HG03439 (cell line): ENCODE measurements at regions not wholly inside any gene's neighbourhood (a gene's known extent, or its start where the extent isn't known, plus 50 kb on each side); places are given as distances from the start of the nearest gene placed in this dataset.
"Not testable (repeated sequence)": the region's sequence is repeated elsewhere in the genome, so short reads cannot be mapped to it uniquely, and the experiment has no call there.

Source experiments
- ATAC-seq: cut with Tn5 transposase; IDR thresholded peaks from one replicate; pipeline ENCODE4 v1.9.1; 2021; ENCODE audit warnings: mild to moderate bottlenecking, moderate library complexity; ENCODE audit not compliant: unreplicated experiment

DNA sequence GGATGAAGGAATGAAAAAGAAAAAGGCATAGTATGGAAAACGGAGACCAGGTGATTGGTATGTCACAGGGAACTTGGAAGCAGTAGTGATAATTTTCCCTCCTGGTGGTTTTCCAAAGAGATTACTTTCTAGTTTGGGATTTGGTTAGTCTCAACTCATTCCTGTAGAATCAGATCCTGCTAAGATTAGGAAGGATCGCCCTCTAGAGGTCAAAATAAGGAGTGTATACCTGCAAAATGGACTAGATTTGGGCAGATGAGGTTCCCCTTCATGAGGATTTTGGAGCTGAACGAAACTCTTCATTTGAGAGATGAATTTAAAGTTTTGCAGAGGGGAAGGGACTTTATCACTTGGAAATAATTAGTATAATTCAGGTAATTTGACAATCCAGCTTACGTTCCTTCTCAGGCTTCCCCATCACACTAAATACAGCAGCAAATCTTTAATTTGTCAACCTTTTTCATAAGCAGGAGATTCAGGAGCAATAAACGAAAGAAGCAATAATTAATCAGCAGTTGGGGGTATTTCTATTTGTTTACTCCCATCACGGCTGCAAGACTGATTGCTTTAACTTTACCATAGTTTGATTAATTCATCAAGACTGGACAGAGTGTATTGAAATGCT is 65.2 kb downstream of the CCDC195 start:
- ATAC-seq = peak; percentile 57

DNA sequence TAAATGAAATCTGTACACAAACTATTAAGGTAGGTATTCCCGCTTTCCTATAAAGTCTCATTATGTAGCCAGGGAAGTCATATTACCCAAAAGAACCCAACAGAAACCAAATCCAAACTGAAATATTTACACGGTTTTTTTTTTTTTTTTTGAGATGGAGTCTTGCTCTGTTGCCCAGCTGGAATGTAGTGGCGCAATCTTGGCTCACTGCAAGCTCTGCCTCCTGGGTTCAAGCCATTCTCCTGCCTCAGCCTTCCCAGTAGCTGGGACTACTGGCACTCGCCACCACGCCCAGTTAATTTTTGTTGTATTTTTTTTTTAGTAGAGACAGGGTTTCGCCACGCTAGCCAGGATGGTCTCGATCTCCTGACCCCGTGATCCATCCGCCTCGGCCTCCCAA is 62.5 kb upstream of the CUL3 start:
- not testable (repeated sequence) for ATAC-seq

GRCh38 chr2:224646242-224646846 is 61.2 kb upstream of the CUL3 start:
- peak; percentile 49 for ATAC-seq

DNA sequence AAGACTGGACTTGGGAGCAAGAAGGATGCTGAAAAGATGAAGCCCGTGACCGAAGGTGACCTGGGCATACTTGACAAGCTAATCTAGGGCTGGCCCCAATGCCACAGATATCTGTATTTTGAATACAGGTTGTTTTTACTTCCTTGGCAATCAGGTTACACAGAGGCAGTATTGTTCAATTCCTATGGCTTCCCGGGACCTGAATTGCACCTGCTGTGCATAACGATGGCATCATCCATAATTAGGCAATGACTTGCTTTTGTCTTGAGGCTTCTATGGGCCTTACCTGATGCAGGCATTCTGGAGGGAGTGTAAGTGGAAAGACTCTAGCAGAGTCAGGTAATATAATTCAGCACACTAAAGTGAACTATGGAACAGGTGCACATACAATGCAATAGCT is 60.6 kb upstream of the CUL3 start:
- ATAC-seq = no peak

- ATAC-seq = no peak
Measured at GRCh38 chr2:224640679-224641078, 55.5 kb upstream of the CUL3 start.

DNA sequence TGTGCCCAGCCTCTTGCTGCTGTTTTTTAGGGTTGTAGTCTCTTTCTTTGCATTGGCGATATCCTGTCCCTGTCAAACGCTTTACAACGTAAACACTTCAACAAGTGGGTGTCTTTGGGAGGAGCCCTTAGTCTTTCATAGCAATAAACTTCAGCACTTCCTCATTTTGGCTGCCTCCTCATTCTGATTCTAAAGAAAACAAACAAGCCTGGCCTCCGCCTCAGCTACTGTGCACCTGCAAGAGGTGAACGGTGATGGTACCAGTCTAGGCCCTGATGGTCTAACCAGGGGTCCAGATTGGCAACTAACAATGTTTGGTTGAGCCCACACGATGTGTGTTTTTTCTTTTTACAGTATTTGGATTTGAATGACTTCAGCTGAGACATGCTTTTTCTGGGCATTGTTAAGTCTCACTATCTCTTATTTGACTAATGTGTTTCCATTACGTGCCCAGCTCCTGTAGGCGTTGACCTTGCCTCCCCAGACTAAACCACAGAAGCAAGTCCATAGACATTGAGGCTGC is 53.2 kb upstream of the CUL3 start:
- peak; percentile 94 for ATAC-seq
